Thyroid gland (tissue), 4 donors: ENCODE measurements at regions not wholly inside any gene's neighbourhood (a gene's known extent, or its start where the extent isn't known, plus 50 kb on each side); places are given as distances from the start of the nearest gene placed in this dataset.

ENCODE experiments used
- CTCF ChIP-seq, 6 experiments: fragments of 200-600 bp in 3 of 6; fragments of 450-650 bp in 3 of 6; sonication (generic) in 3 of 6; IDR thresholded peaks; one replicate each; pipeline ENCODE4 v1.5.1; 2016 to 2019; ENCODE audit warnings: antibody characterized with exemption in 6 of 6, mild to moderate bottlenecking in 2 of 6, inconsistent platforms in 1 of 6, moderate library complexity in 1 of 6
- POLR2A ChIP-seq, 2 donors: fragments of 450-650 bp; IDR thresholded peaks; one replicate each; pipeline ENCODE4 v1.6.1; 2017; ENCODE audit warnings: antibody characterized with exemption in 2 of 2, mild to moderate bottlenecking in 2 of 2, moderate library complexity in 1 of 2

DNA sequence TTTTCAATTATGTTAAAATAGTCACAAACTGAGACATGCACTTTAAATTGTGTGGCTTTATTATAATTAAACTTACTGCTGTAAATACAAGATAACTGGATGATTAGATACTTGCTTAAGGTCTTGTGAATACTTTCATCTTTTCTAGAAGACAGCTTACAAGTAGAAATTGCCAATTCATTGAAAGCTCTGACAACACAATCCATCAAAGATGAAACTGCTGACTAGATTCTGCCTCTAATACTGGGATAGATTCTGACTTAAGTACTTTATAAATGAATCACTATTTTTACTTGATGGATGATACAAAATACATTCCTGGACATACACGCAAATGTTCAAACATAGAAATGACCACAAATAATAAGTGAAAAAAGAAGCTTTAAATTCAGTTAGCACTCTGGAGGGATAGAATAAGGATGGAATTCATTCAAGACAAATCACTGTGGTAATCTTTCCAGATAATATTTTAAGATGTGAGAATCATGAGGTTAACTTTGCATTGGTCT is 876.8 kb downstream of the RPS29 start:
- no peak for TF ChIP-seq CTCF (IDR thresholded peaks at IDR 0.05)
- TF ChIP-seq POLR2A (IDR thresholded peaks at IDR 0.05), result no peak
